GM19043 (cell line): ENCODE measurements at regions not wholly inside any gene's neighbourhood (a gene's known extent, or its start where the extent isn't known, plus 50 kb on each side); places are given as distances from the start of the nearest gene placed in this dataset.

Source experiments
- ATAC-seq: cut with Tn5 transposase; IDR thresholded peaks from one replicate; pipeline ENCODE4 v1.9.1; 2021; ENCODE audit warnings: low read depth; ENCODE audit not compliant: unreplicated experiment

DNA sequence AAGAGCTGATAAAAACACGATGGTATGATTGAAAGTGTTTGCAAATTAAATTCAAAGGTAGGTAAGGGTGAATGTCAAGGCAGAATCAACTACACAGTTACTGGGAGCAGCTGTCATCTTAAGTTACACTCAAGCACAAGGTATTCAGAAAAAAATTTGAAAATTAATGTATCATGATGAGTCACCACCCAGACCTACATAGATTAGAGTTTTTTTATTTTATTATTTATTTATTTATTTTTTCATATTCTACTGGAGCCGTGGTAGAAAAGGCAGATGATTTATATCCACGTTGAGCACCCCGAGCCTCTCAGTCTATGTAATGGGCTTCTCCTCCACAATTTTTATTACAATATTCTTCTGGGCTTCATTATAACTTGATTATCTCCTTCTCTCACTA, 728.9 kb upstream of the ARGLU1 start:
- no peak for ATAC-seq

DNA sequence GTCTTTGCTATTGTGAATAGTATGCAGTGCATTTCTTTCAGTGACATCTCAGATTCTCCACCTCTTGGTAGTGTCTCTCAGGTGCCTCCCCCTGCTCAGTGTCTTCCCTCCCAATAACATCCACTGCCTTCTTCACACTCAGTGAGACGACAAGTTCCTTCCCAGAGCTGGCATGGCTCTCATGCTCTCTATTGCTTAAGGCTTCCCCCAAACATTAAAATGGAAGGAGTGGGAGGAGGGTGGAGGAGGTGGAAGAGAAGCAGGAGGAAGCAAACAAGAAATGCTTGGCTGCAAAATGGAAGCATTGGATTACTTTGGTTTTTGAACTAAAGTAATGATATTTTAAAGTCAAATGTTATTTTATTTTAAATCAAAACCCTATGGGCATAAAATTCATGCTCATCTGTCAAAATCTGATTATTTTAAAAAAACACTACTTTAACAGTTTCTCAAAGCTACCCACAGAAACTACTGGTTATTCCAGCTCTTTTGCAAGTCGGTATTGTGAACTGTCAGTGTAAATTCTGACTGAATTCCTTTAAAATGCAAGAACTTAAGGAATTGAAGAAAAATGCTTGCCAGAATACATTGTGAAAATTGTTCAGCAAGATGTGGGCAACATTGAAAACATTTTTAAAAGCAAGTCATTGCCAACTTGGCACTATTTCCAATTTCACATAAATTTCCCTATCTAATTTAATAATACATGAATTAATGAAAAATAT, 727.6 kb upstream of the ARGLU1 start:
- ATAC-seq, result no peak

DNA sequence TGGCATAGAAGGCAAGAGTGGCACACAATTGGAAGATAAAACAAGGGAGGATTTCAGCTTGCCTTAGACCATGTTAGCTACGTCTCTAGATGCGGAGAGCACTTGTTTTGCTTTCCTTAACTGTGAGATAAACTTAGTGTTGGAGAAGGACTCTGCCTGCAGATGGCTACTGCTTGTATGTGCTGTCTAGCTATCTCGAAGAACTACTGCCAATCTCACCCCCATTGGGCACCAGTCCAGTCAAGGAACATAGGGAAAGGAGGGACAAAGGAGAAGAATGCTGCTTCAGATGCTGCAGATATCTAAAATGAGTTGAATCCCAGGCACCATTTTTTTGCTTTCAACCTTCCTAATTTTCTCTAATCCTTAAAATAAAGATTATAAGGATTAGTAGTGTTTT, 726.0 kb upstream of the ARGLU1 start:
- ATAC-seq, result no peak

DNA sequence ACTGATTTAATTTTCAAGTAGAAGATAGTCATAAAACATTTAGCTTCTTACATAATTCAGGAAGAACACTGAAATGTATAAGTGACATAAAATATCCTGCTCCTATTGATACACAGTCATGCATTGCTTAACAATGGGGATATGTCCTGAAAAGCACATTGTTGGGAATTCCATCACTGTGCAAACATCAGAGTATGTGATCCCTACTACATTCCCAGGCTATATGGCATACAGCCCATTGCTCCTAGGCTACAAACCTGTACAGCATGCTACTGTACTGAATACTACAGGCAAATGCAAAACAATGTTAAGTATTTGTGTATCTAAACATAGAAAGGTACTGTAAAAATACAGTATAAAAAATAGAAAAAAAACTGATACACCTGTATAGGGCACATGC, 723.9 kb upstream of the ARGLU1 start:
- ATAC-seq, result no peak

DNA sequence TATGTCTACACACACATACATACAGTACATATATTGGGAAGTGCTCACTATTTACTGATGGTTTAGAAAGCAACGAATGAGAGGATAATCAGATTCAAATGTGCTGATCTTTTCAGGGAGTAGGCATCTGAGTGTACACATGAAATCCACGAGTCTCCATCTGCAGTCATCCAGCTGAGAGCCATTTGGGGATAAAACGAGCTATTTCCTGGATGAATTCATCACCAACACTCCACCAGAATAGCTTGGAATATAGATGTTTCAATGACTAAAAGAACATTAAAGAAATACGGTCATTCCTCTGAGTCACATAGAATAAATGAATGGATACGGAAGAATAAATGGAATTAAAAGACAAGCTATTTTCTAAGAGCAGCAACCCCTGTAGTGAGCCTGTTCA, 721.6 kb upstream of the ARGLU1 start:
- ATAC-seq, result no peak

DNA sequence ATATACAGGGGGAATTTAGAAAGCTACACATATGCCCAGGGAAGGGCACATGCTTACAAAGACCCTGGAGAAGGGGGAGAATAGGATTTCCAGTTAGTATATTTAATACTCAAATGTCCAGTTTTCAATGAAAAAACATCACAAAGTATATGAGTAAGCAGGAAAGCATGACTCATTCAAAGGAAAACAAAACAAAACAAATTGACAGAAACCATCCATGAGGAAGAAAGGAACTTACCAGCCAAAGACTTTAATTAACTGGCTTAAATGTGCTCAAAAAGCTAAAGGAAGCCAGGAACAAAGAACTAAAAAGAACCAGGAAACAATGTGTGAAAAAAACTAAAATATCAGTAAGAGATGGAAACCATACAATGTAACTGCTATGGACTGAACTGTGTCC, 716.2 kb upstream of the ARGLU1 start:
- ATAC-seq, result no peak

DNA sequence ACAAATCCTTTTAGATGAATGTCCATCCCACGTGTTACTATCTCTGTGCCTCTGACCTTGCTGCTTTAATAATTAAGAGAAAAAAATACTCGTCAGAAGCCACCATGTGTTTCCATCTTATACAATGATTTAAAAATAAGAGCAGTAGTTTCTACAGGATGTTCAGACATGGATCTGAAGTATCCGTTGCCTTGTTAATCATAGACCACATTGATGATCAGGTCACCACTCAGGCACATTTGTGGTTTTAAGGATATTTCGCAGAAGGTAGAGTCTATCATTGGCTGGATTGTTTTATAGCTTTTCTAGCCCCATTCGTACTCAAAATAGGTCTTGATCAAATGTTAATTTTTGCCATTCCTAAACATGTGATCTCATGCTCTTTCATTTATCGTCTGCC, 710.0 kb upstream of the ARGLU1 start:
- ATAC-seq, result no peak

DNA sequence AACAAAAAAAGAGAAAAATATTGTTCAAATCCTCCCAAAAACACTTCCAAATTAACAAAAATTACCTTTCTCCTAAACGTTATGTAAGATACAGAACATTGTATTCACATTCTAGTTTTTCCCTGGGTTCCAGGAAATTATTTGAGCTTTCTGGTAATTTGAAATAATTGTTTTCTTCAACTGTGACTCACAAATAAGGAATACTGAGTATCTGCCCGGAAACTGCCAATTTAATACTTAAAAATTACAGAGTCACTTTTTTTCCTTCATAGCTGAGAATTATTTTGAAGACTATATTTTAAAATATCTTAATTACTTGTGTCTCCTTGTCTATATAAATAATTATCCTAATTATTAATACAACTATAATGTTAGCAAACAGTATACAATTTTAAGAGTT, 709.0 kb upstream of the ARGLU1 start:
- ATAC-seq, result no peak

DNA sequence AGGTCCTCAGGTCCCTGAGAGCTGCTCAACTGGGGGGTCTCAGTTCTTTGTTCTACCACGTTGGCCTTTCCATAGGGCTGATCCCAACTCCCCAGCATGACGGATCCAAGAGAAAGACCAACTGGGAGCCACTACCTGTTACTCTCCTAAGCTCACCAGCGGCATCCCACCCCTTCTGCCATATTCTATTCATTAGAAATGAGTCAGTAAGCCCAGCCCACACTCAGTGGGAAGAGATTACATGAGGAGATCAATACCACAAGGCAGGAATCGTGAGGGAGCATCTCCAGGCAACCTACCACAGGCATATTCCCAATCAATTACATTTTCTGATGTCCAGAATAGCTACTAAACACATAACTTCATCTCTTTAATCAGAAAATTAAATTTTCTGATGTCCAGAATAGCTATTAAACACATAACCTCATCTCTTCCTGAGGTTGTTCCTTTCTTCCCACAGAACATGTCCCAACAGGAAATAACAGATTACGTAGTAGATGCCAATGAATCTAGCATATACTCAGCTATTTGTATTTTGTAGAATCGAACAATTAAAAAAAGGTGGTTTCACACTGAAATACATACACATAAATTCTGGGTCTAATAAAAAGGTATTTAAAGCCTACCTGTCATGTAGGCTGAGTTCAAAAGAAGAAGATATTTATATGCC, 708.1 kb upstream of the ARGLU1 start:
- no peak for ATAC-seq

DNA sequence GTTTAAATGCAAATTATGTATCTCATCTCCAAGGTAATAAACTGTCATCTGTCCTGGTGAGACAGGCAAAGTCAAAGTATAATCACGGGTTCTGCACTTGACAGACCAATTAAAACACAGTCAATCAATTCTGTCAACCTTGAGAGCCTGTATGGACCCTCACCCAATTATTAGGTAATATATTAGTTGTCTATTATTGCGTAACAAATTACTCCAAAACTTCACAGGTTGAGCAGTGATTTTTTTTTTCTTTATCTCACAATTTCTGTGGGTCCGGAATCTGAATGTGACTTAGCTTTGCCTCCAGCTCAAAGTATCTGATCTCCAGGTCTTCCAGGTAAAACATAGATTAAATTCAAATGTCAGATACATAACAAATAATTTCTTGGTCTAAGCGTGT, 707.4 kb upstream of the ARGLU1 start:
- no peak for ATAC-seq

DNA sequence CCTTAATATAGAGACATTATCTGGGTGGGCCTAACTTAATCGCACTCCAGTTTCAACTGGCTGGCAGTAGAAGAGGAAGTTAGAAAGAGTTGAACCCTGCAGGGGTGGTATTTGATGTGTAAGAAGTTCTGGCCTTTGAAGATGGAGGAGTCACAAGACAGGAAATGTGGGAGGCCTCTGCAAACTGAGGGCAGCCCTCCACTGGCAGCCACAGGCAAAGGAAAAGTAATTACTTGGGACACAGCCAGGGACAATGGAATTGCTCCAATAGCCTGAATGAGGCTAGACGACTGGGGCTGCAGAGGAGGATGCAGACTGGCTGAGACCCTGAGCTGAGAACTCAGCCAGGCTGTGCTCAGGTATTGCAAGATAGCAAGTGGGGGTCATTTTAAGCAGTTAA, 703.3 kb upstream of the ARGLU1 start:
- ATAC-seq, result no peak

DNA sequence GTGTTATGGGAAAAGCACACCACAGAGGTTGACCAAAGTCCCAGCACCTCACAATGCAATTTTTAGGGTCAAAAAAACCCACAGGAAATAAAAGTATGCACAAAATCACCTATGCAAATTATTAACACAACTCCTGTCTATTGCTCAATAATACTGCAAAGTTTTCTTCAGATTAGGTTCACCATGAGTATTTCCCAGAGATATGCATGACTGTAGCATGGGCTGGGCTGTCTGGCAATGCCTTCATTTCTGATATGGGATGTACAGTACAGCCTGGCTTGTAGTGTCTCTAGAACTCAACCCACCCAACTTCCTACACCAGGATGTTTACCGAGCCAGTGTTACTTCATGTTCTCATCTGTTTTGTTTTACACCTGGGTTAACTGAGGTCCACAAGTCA, 698.7 kb upstream of the ARGLU1 start:
- no peak for ATAC-seq

DNA sequence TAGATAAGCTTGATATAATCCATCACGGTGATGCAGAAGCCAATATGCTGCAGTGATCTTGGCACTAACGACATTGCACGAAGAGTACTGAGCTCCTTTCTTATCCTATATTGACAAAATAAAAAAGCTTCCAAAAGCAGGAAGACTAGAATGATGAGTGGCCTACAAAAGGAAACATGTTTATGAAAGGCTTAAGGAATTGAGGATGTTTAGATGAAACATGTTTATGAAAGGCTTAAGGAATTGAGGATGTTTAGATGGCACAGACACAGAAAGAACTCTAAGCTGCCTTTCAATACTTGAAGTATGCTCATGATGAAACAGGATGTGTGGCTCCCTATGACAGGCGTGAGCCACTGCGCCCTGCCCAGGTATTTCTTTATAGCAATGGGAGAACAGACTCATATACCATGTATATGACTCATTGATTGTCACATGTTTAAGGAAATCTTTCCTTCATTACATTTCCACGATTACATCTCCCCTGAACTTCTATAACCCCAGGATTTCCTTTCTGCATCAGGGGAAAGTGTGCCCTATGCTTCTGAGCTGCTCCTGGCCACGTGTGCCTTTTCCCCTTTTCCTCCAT, 690.8 kb upstream of the ARGLU1 start:
- no peak for ATAC-seq

DNA sequence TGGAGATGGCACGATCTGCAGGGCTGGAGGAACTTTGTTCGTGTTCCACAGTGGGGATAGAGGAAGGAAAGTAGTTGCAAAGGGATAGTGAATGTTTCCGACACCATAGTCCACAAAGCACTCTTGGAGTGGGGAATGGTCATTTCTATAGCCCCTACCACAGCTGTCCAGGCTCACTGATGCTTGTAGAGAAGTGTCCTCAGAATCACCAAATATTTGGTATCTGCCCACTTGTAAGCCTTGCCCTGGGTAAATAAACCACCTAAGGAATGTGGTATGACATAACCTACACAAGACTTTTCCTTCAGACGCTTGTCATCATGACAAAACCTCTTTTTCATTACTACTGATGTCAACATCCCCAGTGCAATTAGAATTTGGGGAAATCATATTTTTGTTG, 686.5 kb upstream of the ARGLU1 start:
- no peak for ATAC-seq

DNA sequence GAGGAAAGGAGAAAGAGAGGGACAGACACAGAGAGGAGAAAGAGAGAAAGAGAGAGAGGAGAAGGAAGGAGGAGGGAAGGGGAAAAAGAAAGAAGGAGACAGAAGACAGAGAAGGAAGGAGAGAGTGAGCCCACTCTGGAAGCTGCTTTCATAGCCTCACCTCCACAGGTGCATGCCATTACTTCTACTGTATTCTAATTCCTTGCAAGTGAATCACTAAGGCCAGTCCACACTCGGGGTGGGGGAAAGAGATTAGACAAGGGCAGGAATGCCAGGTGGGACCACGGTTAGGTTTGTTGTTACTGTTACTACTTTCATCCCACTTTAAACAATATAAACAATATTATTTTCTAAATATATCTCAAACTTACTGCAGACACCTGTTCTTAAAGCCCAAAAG, 684.5 kb upstream of the ARGLU1 start:
- ATAC-seq, result no peak

DNA sequence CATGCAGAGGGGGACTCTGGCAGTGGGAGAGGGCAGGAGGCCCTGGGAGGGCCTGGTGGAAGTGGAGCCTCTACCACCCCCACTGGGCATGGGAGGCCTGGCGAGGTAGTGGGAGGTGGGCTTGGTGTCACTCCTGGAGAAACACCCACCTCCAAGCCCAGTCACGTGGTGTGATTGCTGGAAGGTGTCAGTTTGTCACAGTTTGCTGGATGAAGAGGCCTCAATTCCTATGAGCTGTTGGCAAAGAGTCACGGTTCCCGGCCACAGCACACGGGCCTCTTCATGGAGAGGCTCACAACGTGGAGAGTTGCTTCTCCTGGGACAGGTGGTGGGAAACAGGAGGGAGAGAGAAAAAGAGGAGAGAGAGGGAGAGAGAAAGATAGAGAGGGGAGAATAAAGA, 684.1 kb upstream of the ARGLU1 start:
- ATAC-seq, result no peak

DNA sequence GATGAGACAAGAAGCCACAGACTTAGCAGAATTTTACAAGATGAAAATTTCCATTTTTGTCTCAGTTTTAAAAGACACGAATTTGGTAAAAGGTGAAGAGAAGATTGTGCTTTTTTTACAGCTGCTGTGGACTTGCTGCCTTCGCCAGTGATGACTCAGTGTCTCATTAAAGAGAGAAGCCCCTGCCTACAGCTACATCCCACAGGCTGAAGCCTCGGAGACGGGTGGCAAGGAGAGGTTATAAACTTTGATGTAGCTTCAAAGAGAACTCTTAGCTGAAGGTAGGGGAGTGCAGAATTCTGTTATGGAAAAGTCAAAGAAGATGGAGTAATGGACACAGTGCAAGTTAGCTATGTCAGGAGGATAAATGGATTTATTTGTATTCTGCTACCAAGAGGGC, 683.4 kb upstream of the ARGLU1 start:
- no peak for ATAC-seq

DNA sequence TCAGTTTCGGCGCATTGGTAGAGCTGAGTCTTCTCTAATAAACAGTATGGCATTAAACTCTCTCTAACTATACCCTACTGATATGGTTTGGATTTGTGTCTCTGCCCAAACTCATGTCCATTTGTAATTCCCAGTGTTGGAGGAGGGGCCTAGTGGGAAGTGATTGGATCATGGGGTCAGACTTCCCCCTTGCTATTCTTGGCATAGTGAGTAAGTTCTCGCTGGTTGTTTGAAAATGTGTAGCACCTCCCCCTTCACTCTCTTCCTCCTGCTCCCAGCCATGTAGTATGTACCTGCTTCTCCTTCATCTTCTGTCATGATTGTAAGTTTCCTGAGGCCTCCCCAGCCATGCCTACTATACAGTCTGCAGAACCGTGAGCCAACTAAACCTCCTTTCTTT, 682.7 kb upstream of the ARGLU1 start:
- no peak for ATAC-seq

DNA sequence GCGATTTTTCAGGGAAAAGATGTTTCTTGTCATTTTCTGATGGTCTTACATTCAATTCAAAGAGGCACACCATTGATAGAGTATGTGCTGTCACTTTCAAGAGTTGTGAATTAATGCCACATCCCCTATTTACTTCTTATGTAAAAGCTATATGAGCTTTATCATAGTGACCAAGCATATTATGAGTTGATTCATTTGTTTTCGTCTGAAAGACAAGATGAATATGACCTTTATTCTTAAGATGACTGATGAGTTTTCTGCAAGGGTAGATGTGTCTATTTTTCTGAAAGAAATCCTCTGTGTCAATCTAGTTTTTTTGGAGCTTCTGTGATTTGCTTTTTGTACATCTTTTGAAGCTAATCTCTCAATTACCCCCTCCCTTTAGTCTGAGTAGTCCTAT, 676.3 kb upstream of the ARGLU1 start:
- ATAC-seq, result no peak

DNA sequence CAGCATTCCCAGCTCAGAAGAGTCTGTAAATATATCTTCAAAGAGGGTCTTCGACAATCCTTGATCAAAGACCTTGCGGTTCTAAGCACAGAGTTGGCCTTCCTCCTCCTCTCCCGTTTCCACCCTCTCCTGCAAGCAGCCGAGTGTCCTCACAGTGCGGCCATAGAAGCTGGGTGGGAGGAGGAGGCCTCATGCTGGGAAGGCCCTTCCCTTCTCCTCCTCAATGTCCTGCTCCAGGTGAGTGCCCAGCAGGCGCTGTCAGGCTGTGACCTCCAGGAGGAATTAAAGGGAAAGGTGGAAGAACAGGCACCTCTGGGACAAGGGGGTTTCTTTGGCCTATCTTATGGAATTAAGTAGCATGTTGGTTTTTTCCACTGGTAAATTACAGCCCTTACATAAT, 674.2 kb upstream of the ARGLU1 start:
- no peak for ATAC-seq

DNA sequence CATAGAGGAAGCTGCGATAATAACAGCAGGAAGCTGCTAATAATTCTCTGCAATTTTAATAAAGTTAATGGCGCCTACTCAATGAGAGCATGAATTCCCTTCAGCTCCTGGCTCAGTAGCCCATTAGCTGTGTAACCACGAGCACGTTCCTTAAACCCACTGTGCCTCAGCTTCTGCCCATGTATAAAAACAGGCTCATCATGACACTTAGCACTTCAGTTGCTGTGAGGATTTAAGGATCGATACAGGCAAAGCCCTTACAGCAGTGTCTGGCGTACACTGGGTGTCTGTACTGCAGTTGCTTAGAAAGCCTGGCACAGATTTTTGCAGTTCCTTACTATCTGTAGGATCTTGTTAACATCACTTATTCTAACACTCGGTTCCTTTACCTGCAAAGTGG, 673.4 kb upstream of the ARGLU1 start:
- no peak for ATAC-seq

DNA sequence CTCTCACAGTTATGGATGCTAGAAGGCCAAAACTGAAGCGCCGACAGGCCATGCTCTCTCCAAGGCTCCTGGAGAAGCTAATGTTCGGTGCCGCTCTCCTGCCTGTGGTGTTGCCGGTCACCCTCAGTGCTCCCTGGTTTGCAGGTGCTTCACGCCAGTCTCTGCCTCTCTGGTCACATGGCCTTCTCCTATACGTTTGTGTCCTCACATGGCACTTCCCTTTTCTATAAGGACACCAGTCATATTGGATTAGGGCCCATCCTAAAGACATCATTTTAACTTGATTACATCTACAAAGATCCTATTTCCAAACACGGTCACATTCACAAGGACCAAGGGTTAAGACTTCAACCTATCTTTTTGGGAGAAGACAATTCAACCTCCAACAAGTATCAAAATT, 671.3 kb upstream of the ARGLU1 start:
- no peak for ATAC-seq
